ENCODE measurements at regions not wholly inside any gene's neighbourhood (a gene's known extent, or its start where the extent isn't known, plus 50 kb on each side); places are given as distances from the start of the nearest gene placed in this dataset.

DNA sequence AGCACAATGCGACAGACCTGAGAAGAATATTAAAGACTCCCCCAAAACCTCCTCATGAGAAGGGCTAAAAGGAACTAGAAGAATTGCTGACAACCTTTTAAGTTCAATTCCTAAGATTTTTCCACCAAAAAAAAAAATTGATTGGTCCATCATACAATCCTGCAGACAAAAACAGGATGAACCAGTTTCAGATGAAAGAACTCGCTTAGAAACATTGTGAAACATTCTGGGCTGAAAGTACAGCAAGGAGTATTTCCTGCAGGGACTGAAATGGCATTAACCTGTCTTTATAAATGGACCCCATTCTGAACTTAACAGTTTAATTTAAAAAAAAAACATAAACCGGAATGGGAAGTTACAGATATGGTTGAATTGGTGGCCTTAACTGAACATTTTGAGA lies 96.0 kb upstream of the FAM174B start:
- TF ChIP-seq, protein P1, sequence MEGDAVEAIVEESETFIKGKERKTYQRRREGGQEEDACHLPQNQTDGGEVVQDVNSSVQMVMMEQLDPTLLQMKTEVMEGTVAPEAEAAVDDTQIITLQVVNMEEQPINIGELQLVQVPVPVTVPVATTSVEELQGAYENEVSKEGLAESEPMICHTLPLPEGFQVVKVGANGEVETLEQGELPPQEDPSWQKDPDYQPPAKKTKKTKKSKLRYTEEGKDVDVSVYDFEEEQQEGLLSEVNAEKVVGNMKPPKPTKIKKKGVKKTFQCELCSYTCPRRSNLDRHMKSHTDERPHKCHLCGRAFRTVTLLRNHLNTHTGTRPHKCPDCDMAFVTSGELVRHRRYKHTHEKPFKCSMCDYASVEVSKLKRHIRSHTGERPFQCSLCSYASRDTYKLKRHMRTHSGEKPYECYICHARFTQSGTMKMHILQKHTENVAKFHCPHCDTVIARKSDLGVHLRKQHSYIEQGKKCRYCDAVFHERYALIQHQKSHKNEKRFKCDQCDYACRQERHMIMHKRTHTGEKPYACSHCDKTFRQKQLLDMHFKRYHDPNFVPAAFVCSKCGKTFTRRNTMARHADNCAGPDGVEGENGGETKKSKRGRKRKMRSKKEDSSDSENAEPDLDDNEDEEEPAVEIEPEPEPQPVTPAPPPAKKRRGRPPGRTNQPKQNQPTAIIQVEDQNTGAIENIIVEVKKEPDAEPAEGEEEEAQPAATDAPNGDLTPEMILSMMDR (IDR thresholded peaks at IDR 0.05): no peak
- no peak for TF ChIP-seq POLR2A (IDR thresholded peaks at IDR 0.05)
